ENCODE measurements at regions not wholly inside any gene's neighbourhood (a gene's known extent, or its start where the extent isn't known, plus 50 kb on each side); places are given as distances from the start of the nearest gene placed in this dataset.
A peak's percentile ranks its signal among the peaks of the same experiment; 100 is the strongest.
"Not testable (repeated sequence)": the region's sequence is repeated elsewhere in the genome, so short reads cannot be mapped to it uniquely, and the experiment has no call there.

- DNase-seq (ENCODE audit: low spot score): no peak
Measured at GRCh38 chr6:168255283-168255881, 64.2 kb downstream of the DACT2 start.

GRCh38 chr6:168252267-168252666, 67.3 kb downstream of the DACT2 start:
- DNase-seq (ENCODE audit: low spot score): no peak

- DNase-seq (ENCODE audit: low spot score): no peak
Measured at GRCh38 chr6:168250250-168250649, 69.3 kb downstream of the DACT2 start.

- DNase-seq (ENCODE audit: low spot score): no peak
Measured at GRCh38 chr6:168249746-168250145, 69.8 kb downstream of the DACT2 start.

GRCh38 chr6:168248148-168248620, 71.4 kb downstream of the DACT2 start:
- DNase-seq (ENCODE audit: low spot score): no peak

- no peak for DNase-seq (ENCODE audit: low spot score)
Measured at GRCh38 chr6:168247443-168248147, 72.0 kb downstream of the DACT2 start.

- DNase-seq (ENCODE audit: low spot score): no peak
Measured at GRCh38 chr6:168244961-168245551, 74.5 kb downstream of the DACT2 start.

- no peak for DNase-seq (ENCODE audit: low spot score)
Measured at GRCh38 chr6:168243812-168244376, 75.7 kb downstream of the DACT2 start.

- DNase-seq (ENCODE audit: low spot score): no peak
Measured at GRCh38 chr6:168242940-168243225, 76.7 kb downstream of the DACT2 start.

- no peak for DNase-seq (ENCODE audit: low spot score)
Measured at GRCh38 chr6:168242111-168242939, 77.3 kb downstream of the DACT2 start.

GRCh38 chr6:168240160-168240559, 79.4 kb downstream of the DACT2 start:
- DNase-seq (ENCODE audit: low spot score): no peak

- no peak for DNase-seq (ENCODE audit: low spot score)
Measured at GRCh38 chr6:168239044-168239773, 80.4 kb downstream of the DACT2 start.

GRCh38 chr6:168238159-168238909, 81.2 kb downstream of the DACT2 start:
- DNase-seq (ENCODE audit: low spot score): no peak

- not testable (repeated sequence) for DNase-seq (ENCODE audit: low spot score)
Measured at GRCh38 chr6:168233875-168234213, 85.7 kb downstream of the DACT2 start.

GRCh38 chr6:168232989-168233874, 86.3 kb downstream of the DACT2 start:
- peak; percentile 21 for DNase-seq (ENCODE audit: low spot score)

- no peak for DNase-seq (ENCODE audit: low spot score)
Measured at GRCh38 chr6:168232528-168232927, 87.0 kb downstream of the DACT2 start.

GRCh38 chr6:168232062-168232461, 87.5 kb downstream of the DACT2 start:
- no peak for DNase-seq (ENCODE audit: low spot score)

- no peak for DNase-seq (ENCODE audit: low spot score)
Measured at GRCh38 chr6:168231393-168231957, 88.1 kb downstream of the DACT2 start.

GRCh38 chr6:168229368-168229752, 90.2 kb downstream of the DACT2 start:
- DNase-seq (ENCODE audit: low spot score): no peak

Measured in HT-29 (cell line).